Upper lobe of left lung (tissue), 4 donors: ENCODE measurements at regions not wholly inside any gene's neighbourhood (a gene's known extent, or its start where the extent isn't known, plus 50 kb on each side); places are given as distances from the start of the nearest gene placed in this dataset.

Experiments
- CTCF ChIP-seq, 6 experiments: fragments of 450-650 bp in 4 of 6; fragments of 200-600 bp in 2 of 6; sonication (generic) in 2 of 6; IDR thresholded peaks; one replicate each; pipeline ENCODE4 v1.5.1; 2016 to 2019; ENCODE audit warnings: antibody characterized with exemption in 6 of 6
- EP300 ChIP-seq, 4 donors: sonication (generic); formaldehyde crosslinking; IDR thresholded peaks; one replicate each; pipeline ENCODE4 v1.5.1; 2017; ENCODE audit warnings: antibody characterized with exemption in 4 of 4, control low read depth in 2 of 4
- POLR2A ChIP-seq, 4 donors: fragments of 450-650 bp; IDR thresholded peaks; one replicate each; pipeline ENCODE4 v1.5.1; 2016 to 2017; ENCODE audit warnings: antibody characterized with exemption in 4 of 4, mild to moderate bottlenecking in 2 of 4
- POLR2AphosphoS5 ChIP-seq, 2 donors: sonication (generic); formaldehyde crosslinking; IDR thresholded peaks; one replicate each; pipeline ENCODE4 v1.5.1; 2017; ENCODE audit warnings: antibody characterized with exemption in 2 of 2

GRCh38 chr9:106701611-106702010 lies 161.4 kb upstream of the ZNF462 start:
- TF ChIP-seq CTCF (IDR thresholded peaks at IDR 0.05): no peak
- TF ChIP-seq POLR2AphosphoS5 (IDR thresholded peaks at IDR 0.05): no peak
- TF ChIP-seq POLR2A (IDR thresholded peaks at IDR 0.05): no peak
- no peak for TF ChIP-seq EP300 (IDR thresholded peaks at IDR 0.05)
